ENCODE measurements at regions not wholly inside any gene's neighbourhood (a gene's known extent, or its start where the extent isn't known, plus 50 kb on each side); places are given as distances from the start of the nearest gene placed in this dataset.

DNA sequence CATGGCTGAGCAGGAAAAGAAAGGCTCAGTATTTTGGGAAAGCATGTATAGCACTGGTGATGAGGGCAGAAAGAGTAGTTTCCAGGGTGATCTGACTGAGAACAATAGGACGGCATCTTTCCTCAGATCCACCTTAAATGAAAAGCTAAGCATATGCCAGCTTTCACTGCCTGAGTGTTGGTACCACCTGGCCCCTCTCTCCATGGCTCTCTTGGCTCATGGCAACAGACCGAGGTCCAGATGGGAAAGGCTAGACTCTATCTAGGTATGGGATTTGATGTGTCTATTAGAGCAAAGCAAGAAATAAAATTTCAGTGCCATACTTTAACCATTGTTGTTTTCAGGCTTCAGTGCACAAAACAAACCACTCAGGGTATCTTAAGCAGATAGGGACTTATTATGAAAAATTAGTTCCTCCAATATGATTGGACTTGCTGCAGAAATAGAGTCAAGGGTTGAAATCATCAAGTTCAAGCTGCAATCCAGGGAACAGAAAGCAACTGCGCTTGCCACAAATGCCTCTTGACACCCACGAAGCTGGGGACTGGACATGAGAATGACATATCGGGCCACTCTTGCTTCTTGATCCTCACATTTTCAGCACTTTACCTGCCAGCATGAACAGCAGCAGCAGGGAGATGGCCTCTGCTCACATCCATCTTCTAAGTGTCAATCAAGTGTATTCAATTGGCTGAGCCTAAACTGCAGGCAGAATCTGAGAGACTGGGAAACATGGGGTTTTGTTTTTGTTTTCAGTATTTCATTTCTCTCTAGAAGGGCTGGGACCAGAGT lies 64.0 kb upstream of the SNX19 start:
- TF ChIP-seq CTCF (IDR thresholded peaks at IDR 0.05) (no peak), NFE2L1 (CRISPR knock-in tag; IDR thresholded peaks at IDR 0.05) (no peak), CBFB (CRISPR knock-in tag; IDR thresholded peaks at IDR 0.05; ENCODE audit: low read depth) (no peak), KAT7 (CRISPR knock-in tag; IDR thresholded peaks at IDR 0.05; ENCODE audit: borderline replicate concordance) (no peak), PRRX2 (CRISPR knock-in tag; IDR thresholded peaks at IDR 0.05) (no peak), NR3C1 (CRISPR knock-in tag; conservative IDR thresholded peaks at IDR 0.05; ENCODE audit: low read depth) (no peak)
- TF ChIP-seq, protein P1, sequence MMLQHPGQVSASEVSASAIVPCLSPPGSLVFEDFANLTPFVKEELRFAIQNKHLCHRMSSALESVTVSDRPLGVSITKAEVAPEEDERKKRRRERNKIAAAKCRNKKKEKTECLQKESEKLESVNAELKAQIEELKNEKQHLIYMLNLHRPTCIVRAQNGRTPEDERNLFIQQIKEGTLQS (CRISPR knock-in tag; conservative IDR thresholded peaks at IDR 0.05): no peak
- TF ChIP-seq, protein P2, sequence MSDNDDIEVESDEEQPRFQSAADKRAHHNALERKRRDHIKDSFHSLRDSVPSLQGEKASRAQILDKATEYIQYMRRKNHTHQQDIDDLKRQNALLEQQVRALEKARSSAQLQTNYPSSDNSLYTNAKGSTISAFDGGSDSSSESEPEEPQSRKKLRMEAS (CRISPR knock-in tag; IDR thresholded peaks at IDR 0.05): no peak
